Tibial artery (tissue), 4 donors: ENCODE measurements at regions not wholly inside any gene's neighbourhood (a gene's known extent, or its start where the extent isn't known, plus 50 kb on each side); places are given as distances from the start of the nearest gene placed in this dataset.

Experiments used
- DNase-seq, 2 donors: peaks; one replicate each; pipeline ENCODE4 v3.0.0-alpha.2; 2019
- H3K27ac ChIP-seq, 2 donors: fragments of 200-600 bp; sonication (generic) in 1 of 2; 1 replicate in 1 of 2; 2 replicates in 1 of 2; pipeline ENCODE4 v1.5.1; 2018 to 2019; ENCODE audit warnings: mild to moderate bottlenecking in 1 of 2
- H3K27me3 ChIP-seq, 2 donors: fragments of 200-600 bp; sonication (generic) in 1 of 2; one replicate each; pipeline versions ENCODE4 v1.5.1 to v1.6.0; 2016 to 2019
- H3K36me3 ChIP-seq, 3 donors: fragments of 200-600 bp; sonication (generic) in 2 of 3; one replicate each; pipeline ENCODE4 v1.5.1; 2016 to 2019; ENCODE audit warnings: mild to moderate bottlenecking in 2 of 3
- H3K4me1 ChIP-seq, 4 donors: fragments of 200-600 bp; sonication (generic) in 2 of 4; 1 replicate in 3 of 4; 2 replicates in 1 of 4; pipeline ENCODE4 v1.5.1; 2016 to 2019
- H3K4me3 ChIP-seq, 2 donors: fragments of 200-600 bp; sonication (generic) in 1 of 2; 1 replicate in 1 of 2; 2 replicates in 1 of 2; pipeline ENCODE4 v1.5.1; 2018 to 2019; ENCODE audit warnings: mild to moderate bottlenecking in 2 of 2
- H3K9me3 ChIP-seq, 3 donors: fragments of 200-600 bp; sonication (generic) in 1 of 3; one replicate each; pipeline ENCODE4 v1.5.1; 2016 to 2019
- intact Hi-C: fragments of 100-400 bp; cut with DNase I; formaldehyde crosslinking; loops from one replicate; pipeline ENCODE4 v1.15.0; 2023; ENCODE audit warnings: low total_unique reads
- TF ChIP-seq, protein P1 (sequence below), 2 experiments: fragments of 200-600 bp in 1 of 2; fragments of 450-650 bp in 1 of 2; IDR thresholded peaks; one replicate each; pipeline ENCODE4 v1.5.1; 2017 to 2019; ENCODE audit warnings: antibody characterized with exemption in 2 of 2, mild to moderate bottlenecking in 1 of 2, moderate library complexity in 1 of 2

DNA sequence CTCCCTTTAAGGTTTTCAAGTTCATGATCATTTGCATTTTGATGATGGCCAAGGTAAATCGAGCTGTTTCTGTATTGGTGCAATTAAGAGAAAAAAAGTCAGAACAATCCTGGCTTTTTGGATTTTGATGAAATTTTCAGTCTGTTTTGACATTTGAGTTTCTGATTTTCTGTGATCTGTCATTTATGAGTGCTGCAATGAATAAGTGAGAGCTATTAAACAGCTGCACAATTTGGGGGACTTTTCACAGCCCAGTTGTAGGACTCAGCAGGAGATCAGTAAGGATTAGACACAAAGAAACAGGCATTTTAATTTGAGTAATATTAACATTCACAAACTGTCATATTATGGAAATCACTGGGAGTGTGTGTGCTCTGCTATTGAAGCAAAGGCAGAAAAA is 452.9 kb upstream of the CXADR start:
- no peaks in the 10 kb centered on the region for H3K4me1 ChIP-seq
- TF ChIP-seq, protein P1, sequence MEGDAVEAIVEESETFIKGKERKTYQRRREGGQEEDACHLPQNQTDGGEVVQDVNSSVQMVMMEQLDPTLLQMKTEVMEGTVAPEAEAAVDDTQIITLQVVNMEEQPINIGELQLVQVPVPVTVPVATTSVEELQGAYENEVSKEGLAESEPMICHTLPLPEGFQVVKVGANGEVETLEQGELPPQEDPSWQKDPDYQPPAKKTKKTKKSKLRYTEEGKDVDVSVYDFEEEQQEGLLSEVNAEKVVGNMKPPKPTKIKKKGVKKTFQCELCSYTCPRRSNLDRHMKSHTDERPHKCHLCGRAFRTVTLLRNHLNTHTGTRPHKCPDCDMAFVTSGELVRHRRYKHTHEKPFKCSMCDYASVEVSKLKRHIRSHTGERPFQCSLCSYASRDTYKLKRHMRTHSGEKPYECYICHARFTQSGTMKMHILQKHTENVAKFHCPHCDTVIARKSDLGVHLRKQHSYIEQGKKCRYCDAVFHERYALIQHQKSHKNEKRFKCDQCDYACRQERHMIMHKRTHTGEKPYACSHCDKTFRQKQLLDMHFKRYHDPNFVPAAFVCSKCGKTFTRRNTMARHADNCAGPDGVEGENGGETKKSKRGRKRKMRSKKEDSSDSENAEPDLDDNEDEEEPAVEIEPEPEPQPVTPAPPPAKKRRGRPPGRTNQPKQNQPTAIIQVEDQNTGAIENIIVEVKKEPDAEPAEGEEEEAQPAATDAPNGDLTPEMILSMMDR (IDR thresholded peaks at IDR 0.05) = no peak
- H3K9me3 ChIP-seq = no peaks in the 10 kb centered on the region
- no peaks in the 10 kb centered on the region for H3K36me3 ChIP-seq
- no peak overlapping the region for H3K27ac ChIP-seq
- no peaks in the 10 kb centered on the region for H3K27me3 ChIP-seq
- intact Hi-C loops = no loop called here
- no peak overlapping the region for H3K4me3 ChIP-seq
- no peak for DNase-seq

DNA sequence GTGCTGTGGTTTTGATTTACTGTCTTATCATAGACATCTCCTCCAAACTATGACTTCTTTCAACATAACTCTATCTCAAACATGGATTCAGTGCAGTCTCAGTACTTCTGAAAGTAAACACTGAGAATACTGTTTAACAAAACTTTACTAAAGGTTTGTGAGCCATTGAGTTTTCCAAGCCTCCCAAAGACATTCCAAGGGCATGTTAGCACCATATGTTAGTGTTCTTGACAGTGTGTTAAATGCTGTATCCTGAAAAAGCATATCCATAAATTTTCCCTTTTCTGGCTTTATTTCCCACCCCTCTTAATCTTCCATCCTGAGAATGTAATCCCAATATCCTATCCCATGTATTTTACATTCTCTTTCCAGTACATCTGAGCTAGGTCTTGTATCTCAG is 446.8 kb upstream of the CXADR start:
- Histone ChIP-seq H3K27ac (no peak overlapping the region), H3K4me3 (no peak overlapping the region), H3K4me1 (no peaks in the 10 kb centered on the region), H3K36me3 (no peaks in the 10 kb centered on the region), H3K9me3 (no peaks in the 10 kb centered on the region), H3K27me3 (no peaks in the 10 kb centered on the region)
- no peak for DNase-seq
- TF ChIP-seq, protein P1 (IDR thresholded peaks at IDR 0.05) = no peak
- intact Hi-C loops = no loop called here

DNA sequence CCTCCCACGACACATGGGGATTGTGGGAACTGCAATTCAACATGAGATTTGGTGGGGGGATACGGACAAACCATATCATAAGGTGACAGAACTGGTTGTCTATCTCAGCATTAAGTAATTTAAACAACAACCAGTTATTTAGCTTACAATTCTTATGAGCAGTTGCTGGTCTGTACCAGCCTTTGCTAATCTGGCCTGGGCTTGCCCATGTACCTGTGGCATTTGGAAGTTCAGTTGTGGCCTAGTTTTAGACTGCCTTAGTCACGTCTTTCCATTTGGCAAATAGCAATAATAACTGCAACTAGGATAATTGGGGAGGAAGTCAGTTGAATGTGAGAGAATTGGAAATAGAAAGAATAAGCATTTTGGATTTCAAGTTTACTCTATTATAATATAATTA is 441.8 kb upstream of the CXADR start:
- Histone ChIP-seq H3K4me3 (no peak overlapping the region), H3K27ac (no peak overlapping the region), H3K4me1 (no peaks in the 10 kb centered on the region), H3K9me3 (no peaks in the 10 kb centered on the region), H3K36me3 (no peaks in the 10 kb centered on the region), H3K27me3 (no peaks in the 10 kb centered on the region)
- TF ChIP-seq, protein P1 (IDR thresholded peaks at IDR 0.05) = no peak
- no peak for DNase-seq
- intact Hi-C loops = no loop called here

DNA sequence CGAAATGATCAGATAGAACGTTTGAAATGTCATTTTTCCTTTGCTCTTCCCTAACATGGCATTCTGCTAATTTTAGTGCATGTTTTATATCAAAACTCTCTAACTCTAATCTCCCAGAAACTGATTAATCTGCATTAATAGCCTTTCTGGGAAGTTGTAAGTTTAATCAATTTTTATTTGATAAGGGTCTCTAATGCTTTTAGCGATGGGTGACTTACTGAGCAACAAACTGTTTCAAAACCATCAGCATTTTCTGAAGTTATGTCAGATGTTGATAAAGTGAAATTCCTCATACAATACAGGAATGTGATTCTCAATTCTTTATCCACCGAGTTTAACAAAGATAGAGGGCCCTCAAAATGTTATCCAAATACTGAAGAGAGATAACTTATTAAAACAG is 431.6 kb upstream of the CXADR start:
- TF ChIP-seq, protein P1 (IDR thresholded peaks at IDR 0.05) = no peak
- intact Hi-C loops = no loop called here

DNA sequence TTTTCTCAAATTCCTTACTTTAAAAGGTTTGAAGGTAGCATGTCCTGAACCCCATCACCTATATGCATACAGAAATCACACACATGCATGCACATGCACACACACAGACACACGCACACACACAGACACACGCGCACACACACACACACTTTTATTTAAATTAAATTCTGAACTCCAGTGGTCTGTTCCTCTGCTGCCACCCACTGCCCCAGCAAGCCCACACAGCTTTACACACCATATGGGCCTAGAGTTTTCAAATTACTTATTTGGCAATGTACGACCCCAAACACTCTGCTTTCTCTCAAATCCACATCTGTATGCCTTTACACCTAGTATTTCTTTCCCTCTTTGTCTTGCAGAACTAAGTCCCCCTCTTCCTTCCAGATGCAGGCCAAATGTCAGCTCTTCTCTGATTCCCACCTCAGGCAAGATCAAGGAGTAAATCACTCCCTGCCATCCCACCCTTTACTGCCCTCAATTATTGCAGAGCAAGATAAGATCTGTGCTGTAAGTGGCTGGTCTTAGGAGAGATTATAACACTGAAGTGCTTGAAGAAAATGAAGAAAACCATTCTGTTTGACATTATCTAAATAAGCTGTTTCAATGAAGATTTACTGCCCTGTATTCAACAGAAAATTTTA is 429.9 kb upstream of the CXADR start:
- Histone ChIP-seq H3K4me1 (no peaks in the 10 kb centered on the region), H3K27ac (no peak overlapping the region), H3K27me3 (no peaks in the 10 kb centered on the region), H3K9me3 (no peaks in the 10 kb centered on the region), H3K4me3 (no peak overlapping the region), H3K36me3 (no peaks in the 10 kb centered on the region)
- TF ChIP-seq, protein P1 (IDR thresholded peaks at IDR 0.05) = no peak
- intact Hi-C loops = no loop called here
- DNase-seq = no peak

More for the DNA sequence above, 431.6 kb upstream of the CXADR start:
- H3K4me3 ChIP-seq = no peak overlapping the region
- H3K27ac ChIP-seq = no peak overlapping the region
- H3K27me3 ChIP-seq = no peaks in the 10 kb centered on the region
- H3K9me3 ChIP-seq = no peaks in the 10 kb centered on the region
- DNase-seq = no peak
- H3K4me1 ChIP-seq = no peaks in the 10 kb centered on the region
- no peaks in the 10 kb centered on the region for H3K36me3 ChIP-seq

DNA sequence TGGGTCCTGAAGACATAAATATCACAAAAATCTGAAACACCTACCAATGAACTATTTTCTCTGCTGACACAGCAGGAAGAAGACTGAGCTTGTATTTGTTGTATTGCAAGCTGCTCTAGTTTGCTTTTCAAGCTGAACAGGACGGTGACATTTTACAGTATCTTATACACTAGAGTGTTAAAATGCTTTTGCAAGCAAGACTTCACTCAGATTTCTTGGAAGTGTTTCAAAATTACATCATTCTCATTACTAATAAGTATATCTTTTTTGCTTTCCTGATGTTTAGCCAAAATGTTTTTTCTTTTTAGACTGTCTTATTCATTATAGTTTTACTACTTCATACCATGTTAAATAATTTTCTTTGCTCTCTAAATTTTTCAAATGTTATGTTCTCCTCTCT is 427.1 kb upstream of the CXADR start:
- TF ChIP-seq, protein P1 (IDR thresholded peaks at IDR 0.05) = no peak
- Histone ChIP-seq H3K4me1 (no peaks in the 10 kb centered on the region), H3K9me3 (no peaks in the 10 kb centered on the region), H3K27ac (no peak overlapping the region), H3K27me3 (no peaks in the 10 kb centered on the region), H3K4me3 (no peak overlapping the region), H3K36me3 (no peaks in the 10 kb centered on the region)
- no peak for DNase-seq
- intact Hi-C loops = no loop called here
